HEK293 (cell line): ENCODE measurements at regions not wholly inside any gene's neighbourhood (a gene's known extent, or its start where the extent isn't known, plus 50 kb on each side); places are given as distances from the start of the nearest gene placed in this dataset.

Source experiments
- GFI1B ChIP-seq: fragments of 450-650 bp; formaldehyde crosslinking; IDR thresholded peaks from 2 replicates; pipeline ENCODE4 v1.5.1; 2016; ENCODE audit warnings: missing biosample characterization, missing genetic modification characterization
- GLIS2 ChIP-seq: fragments of 450-650 bp; formaldehyde crosslinking; IDR thresholded peaks from 2 replicates; pipeline ENCODE4 v1.5.1; 2016; ENCODE audit warnings: missing biosample characterization, missing genetic modification characterization
- PRDM4 ChIP-seq: fragments of 450-650 bp; formaldehyde crosslinking; IDR thresholded peaks from 2 replicates; pipeline ENCODE4 v1.5.1; 2017; ENCODE audit warnings: missing biosample characterization, missing genetic modification characterization
- SCRT2 ChIP-seq: fragments of 450-650 bp; formaldehyde crosslinking; IDR thresholded peaks from 2 replicates; pipeline ENCODE4 v1.5.1; 2016; ENCODE audit warnings: missing biosample characterization, missing genetic modification characterization
- WT1 ChIP-seq: fragments of 450-650 bp; formaldehyde crosslinking; IDR thresholded peaks from 2 replicates; pipeline ENCODE4 v1.5.1; 2016; ENCODE audit warnings: missing biosample characterization, missing genetic modification characterization
- YY2 ChIP-seq: fragments of 450-650 bp; formaldehyde crosslinking; IDR thresholded peaks from 2 replicates; pipeline ENCODE4 v1.5.1; 2016; ENCODE audit warnings: missing biosample characterization, missing genetic modification characterization
- ZBTB20 ChIP-seq: fragments of 450-650 bp; formaldehyde crosslinking; IDR thresholded peaks from 2 replicates; pipeline ENCODE4 v1.5.1; 2016; ENCODE audit warnings: missing biosample characterization, missing genetic modification characterization
- ZFHX2 ChIP-seq: fragments of 450-650 bp; formaldehyde crosslinking; conservative IDR thresholded peaks from 2 replicates; pipeline ENCODE4 v1.5.1; 2016; ENCODE audit warnings: missing biosample characterization, missing genetic modification characterization
- ZNF140 ChIP-seq: fragments of 450-650 bp; formaldehyde crosslinking; IDR thresholded peaks from 2 replicates; pipeline ENCODE4 v1.5.1; 2016; ENCODE audit warnings: missing biosample characterization, missing genetic modification characterization
- ZNF174 ChIP-seq: fragments of 450-650 bp; formaldehyde crosslinking; IDR thresholded peaks from 2 replicates; pipeline ENCODE4 v1.5.0; 2017; ENCODE audit warnings: missing biosample characterization, mild to moderate bottlenecking, missing genetic modification characterization
- ZNF223 ChIP-seq: fragments of 450-650 bp; formaldehyde crosslinking; IDR thresholded peaks from 2 replicates; pipeline ENCODE4 v1.5.1; 2016; ENCODE audit warnings: missing biosample characterization, missing genetic modification characterization
- ZNF248 ChIP-seq: fragments of 450-650 bp; formaldehyde crosslinking; IDR thresholded peaks from 2 replicates; pipeline ENCODE4 v1.5.1; 2017; ENCODE audit warnings: missing biosample characterization, missing genetic modification characterization
- ZNF350 ChIP-seq: fragments of 450-650 bp; formaldehyde crosslinking; IDR thresholded peaks from 2 replicates; pipeline ENCODE4 v1.5.0; 2017; ENCODE audit warnings: missing biosample characterization, mild to moderate bottlenecking, missing genetic modification characterization
- ZNF354C ChIP-seq: fragments of 450-650 bp; formaldehyde crosslinking; IDR thresholded peaks from 2 replicates; pipeline ENCODE4 v1.5.1; 2016; ENCODE audit warnings: missing biosample characterization, missing genetic modification characterization, low read depth, borderline replicate concordance
- ZNF394 ChIP-seq: fragments of 450-650 bp; formaldehyde crosslinking; IDR thresholded peaks from 2 replicates; pipeline ENCODE4 v1.5.1; 2016; ENCODE audit warnings: missing biosample characterization, missing genetic modification characterization, mild to moderate bottlenecking, moderate library complexity, borderline replicate concordance
- ZNF544 ChIP-seq: fragments of 450-650 bp; formaldehyde crosslinking; IDR thresholded peaks from 2 replicates; pipeline ENCODE4 v1.5.0; 2017; ENCODE audit warnings: missing biosample characterization, missing genetic modification characterization
- ZNF580 ChIP-seq: fragments of 450-650 bp; formaldehyde crosslinking; IDR thresholded peaks from 2 replicates; pipeline ENCODE4 v1.5.1; 2016; ENCODE audit warnings: missing biosample characterization, missing genetic modification characterization
- ZNF701 ChIP-seq: fragments of 450-650 bp; formaldehyde crosslinking; IDR thresholded peaks from 2 replicates; pipeline ENCODE4 v1.5.1; 2016; ENCODE audit warnings: missing biosample characterization, missing genetic modification characterization
- ZNF791 ChIP-seq: fragments of 450-650 bp; formaldehyde crosslinking; IDR thresholded peaks from 2 replicates; pipeline ENCODE4 v1.5.1; 2016; ENCODE audit warnings: missing biosample characterization, missing genetic modification characterization
- ZNF843 ChIP-seq: fragments of 450-650 bp; formaldehyde crosslinking; IDR thresholded peaks from 2 replicates; pipeline ENCODE4 v1.5.1; 2016; ENCODE audit warnings: missing biosample characterization, missing genetic modification characterization
- TF ChIP-seq, protein P1 (sequence below): fragments of 450-650 bp; formaldehyde crosslinking; IDR thresholded peaks from 2 replicates; pipeline ENCODE4 v1.5.1; 2016; ENCODE audit warnings: missing biosample characterization, missing genetic modification characterization
- TF ChIP-seq, protein P2 (sequence below): fragments of 450-650 bp; formaldehyde crosslinking; IDR thresholded peaks from 2 replicates; pipeline ENCODE4 v1.5.1; 2016; ENCODE audit warnings: missing biosample characterization, missing genetic modification characterization
- TF ChIP-seq, protein P3 (sequence below): fragments of 450-650 bp; formaldehyde crosslinking; IDR thresholded peaks from 2 replicates; pipeline ENCODE4 v1.5.1; 2016; ENCODE audit warnings: missing biosample characterization, missing genetic modification characterization
- TF ChIP-seq, protein P4 (sequence below): fragments of 450-650 bp; formaldehyde crosslinking; IDR thresholded peaks from 2 replicates; pipeline ENCODE4 v1.5.1; 2016; ENCODE audit warnings: missing biosample characterization, missing genetic modification characterization, borderline replicate concordance
- TF ChIP-seq, protein P5 (sequence below): fragments of 450-650 bp; formaldehyde crosslinking; IDR thresholded peaks from 2 replicates; pipeline ENCODE4 v1.5.1; 2016; ENCODE audit warnings: missing biosample characterization, missing genetic modification characterization

DNA sequence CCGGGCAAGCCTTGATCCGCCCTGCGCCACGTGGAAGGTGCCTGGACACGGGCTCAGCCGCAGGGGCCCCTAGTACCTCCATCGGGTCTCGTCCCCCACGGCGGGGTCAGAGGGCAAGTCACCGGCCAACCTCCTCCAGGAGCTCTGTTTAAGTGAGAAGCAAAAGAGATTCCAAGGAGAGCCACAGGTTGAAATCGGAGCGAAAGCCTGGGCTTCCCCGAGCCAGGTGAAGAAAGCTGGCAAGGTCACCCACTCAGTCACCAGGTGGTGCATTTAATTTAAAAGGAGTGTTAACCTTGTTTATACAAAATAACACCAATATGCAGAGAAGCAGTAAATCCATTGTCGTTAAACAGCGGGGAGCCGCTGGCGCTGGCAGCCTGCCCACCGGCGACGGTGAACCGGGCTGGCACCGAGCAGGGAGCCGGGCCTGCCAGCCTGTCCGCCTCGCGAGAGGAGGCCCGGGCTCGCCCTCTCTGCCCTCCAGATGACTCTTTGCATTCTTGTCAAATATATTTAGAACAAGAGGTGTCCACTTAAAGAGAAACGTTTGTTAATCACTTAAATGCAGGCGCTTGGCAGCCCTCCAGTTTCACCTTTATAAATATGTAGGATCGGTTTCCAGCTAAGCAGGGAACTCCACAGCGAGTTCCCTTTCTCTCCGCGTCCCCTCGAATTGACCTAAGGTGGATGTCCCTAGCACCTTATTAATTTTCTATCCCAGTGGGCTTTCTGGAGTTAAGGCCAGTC, 277.3 kb upstream of the NR2F2 start (continued):
- TF ChIP-seq, protein P1, sequence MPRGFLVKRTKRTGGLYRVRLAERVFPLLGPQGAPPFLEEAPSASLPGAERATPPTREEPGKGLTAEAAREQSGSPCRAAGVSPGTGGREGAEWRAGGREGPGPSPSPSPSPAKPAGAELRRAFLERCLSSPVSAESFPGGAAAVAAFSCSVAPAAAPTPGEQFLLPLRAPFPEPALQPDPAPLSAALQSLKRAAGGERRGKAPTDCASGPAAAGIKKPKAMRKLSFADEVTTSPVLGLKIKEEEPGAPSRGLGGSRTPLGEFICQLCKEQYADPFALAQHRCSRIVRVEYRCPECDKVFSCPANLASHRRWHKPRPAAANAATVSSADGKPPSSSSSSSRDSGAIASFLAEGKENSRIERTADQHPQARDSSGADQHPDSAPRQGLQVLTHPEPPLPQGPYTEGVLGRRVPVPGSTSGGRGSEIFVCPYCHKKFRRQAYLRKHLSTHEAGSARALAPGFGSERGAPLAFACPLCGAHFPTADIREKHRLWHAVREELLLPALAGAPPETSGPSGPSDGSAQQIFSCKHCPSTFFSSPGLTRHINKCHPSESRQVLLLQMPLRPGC (tag by site-specific recombination), result 0 out of 2 replicates have a peak, but pooled peaks have one; percentile 75
- TF ChIP-seq ZNF223 (tag by site-specific recombination) (no peak), ZNF701 (tag by site-specific recombination) (no peak), ZNF248 (tag by site-specific recombination) (no peak), ZNF350 (no peak), ZNF140 (tag by site-specific recombination) (no peak), ZNF544 (tag by site-specific recombination) (no peak), ZBTB20 (tag by site-specific recombination) (peak; percentile 47; the same call in 1 of the 2 replicates), ZNF354C (tag by site-specific recombination) (no peak), PRDM4 (tag by site-specific recombination) (peak; percentile 85), ZNF791 (tag by site-specific recombination) (no peak), ZNF580 (tag by site-specific recombination) (peak; percentile 81), ZNF394 (peak; percentile 56; the same call in 1 of the 2 replicates), SCRT2 (tag by site-specific recombination) (peak; percentile 95), WT1 (tag by site-specific recombination) (peak; percentile 98), ZFHX2 (tag by site-specific recombination) (peak; percentile 59), YY2 (tag by site-specific recombination) (no peak), GLIS2 (peak; percentile 86), ZNF843 (tag by site-specific recombination) (peak; percentile 99), GFI1B (tag by site-specific recombination) (peak; percentile 78), ZNF174 (no peak)
- TF ChIP-seq, protein P2, sequence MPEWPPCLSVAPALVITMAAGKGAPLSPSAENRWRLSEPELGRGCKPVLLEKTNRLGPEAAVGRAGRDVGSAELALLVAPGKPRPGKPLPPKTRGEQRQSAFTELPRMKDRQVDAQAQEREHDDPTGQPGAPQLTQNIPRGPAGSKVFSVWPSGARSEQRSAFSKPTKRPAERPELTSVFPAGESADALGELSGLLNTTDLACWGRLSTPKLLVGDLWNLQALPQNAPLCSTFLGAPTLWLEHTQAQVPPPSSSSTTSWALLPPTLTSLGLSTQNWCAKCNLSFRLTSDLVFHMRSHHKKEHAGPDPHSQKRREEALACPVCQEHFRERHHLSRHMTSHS (tag by site-specific recombination), result peak; percentile 78; the same call in 1 of the 2 replicates
- TF ChIP-seq, protein P3, sequence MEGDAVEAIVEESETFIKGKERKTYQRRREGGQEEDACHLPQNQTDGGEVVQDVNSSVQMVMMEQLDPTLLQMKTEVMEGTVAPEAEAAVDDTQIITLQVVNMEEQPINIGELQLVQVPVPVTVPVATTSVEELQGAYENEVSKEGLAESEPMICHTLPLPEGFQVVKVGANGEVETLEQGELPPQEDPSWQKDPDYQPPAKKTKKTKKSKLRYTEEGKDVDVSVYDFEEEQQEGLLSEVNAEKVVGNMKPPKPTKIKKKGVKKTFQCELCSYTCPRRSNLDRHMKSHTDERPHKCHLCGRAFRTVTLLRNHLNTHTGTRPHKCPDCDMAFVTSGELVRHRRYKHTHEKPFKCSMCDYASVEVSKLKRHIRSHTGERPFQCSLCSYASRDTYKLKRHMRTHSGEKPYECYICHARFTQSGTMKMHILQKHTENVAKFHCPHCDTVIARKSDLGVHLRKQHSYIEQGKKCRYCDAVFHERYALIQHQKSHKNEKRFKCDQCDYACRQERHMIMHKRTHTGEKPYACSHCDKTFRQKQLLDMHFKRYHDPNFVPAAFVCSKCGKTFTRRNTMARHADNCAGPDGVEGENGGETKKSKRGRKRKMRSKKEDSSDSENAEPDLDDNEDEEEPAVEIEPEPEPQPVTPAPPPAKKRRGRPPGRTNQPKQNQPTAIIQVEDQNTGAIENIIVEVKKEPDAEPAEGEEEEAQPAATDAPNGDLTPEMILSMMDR (tag by site-specific recombination), result peak; percentile 34; the same call in 1 of the 2 replicates
- TF ChIP-seq, protein P4, sequence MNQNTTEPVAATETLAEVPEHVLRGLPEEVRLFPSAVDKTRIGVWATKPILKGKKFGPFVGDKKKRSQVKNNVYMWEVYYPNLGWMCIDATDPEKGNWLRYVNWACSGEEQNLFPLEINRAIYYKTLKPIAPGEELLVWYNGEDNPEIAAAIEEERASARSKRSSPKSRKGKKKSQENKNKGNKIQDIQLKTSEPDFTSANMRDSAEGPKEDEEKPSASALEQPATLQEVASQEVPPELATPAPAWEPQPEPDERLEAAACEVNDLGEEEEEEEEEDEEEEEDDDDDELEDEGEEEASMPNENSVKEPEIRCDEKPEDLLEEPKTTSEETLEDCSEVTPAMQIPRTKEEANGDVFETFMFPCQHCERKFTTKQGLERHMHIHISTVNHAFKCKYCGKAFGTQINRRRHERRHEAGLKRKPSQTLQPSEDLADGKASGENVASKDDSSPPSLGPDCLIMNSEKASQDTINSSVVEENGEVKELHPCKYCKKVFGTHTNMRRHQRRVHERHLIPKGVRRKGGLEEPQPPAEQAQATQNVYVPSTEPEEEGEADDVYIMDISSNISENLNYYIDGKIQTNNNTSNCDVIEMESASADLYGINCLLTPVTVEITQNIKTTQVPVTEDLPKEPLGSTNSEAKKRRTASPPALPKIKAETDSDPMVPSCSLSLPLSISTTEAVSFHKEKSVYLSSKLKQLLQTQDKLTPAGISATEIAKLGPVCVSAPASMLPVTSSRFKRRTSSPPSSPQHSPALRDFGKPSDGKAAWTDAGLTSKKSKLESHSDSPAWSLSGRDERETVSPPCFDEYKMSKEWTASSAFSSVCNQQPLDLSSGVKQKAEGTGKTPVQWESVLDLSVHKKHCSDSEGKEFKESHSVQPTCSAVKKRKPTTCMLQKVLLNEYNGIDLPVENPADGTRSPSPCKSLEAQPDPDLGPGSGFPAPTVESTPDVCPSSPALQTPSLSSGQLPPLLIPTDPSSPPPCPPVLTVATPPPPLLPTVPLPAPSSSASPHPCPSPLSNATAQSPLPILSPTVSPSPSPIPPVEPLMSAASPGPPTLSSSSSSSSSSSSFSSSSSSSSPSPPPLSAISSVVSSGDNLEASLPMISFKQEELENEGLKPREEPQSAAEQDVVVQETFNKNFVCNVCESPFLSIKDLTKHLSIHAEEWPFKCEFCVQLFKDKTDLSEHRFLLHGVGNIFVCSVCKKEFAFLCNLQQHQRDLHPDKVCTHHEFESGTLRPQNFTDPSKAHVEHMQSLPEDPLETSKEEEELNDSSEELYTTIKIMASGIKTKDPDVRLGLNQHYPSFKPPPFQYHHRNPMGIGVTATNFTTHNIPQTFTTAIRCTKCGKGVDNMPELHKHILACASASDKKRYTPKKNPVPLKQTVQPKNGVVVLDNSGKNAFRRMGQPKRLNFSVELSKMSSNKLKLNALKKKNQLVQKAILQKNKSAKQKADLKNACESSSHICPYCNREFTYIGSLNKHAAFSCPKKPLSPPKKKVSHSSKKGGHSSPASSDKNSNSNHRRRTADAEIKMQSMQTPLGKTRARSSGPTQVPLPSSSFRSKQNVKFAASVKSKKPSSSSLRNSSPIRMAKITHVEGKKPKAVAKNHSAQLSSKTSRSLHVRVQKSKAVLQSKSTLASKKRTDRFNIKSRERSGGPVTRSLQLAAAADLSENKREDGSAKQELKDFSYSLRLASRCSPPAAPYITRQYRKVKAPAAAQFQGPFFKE (tag by site-specific recombination), result no peak
- TF ChIP-seq, protein P5, sequence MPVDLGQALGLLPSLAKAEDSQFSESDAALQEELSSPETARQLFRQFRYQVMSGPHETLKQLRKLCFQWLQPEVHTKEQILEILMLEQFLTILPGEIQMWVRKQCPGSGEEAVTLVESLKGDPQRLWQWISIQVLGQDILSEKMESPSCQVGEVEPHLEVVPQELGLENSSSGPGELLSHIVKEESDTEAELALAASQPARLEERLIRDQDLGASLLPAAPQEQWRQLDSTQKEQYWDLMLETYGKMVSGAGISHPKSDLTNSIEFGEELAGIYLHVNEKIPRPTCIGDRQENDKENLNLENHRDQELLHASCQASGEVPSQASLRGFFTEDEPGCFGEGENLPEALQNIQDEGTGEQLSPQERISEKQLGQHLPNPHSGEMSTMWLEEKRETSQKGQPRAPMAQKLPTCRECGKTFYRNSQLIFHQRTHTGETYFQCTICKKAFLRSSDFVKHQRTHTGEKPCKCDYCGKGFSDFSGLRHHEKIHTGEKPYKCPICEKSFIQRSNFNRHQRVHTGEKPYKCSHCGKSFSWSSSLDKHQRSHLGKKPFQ (tag by site-specific recombination), result peak; percentile 72; the same call in 1 of the 2 replicates
